Gastroesophageal sphincter (tissue), 3 donors: ENCODE measurements at regions not wholly inside any gene's neighbourhood (a gene's known extent, or its start where the extent isn't known, plus 50 kb on each side); places are given as distances from the start of the nearest gene placed in this dataset.

ENCODE experiments used
- CTCF ChIP-seq, 4 experiments: fragments of 200-600 bp in 2 of 4; fragments of 450-650 bp in 2 of 4; sonication (generic) in 1 of 4; IDR thresholded peaks; one replicate each; pipeline ENCODE4 v1.5.1; 2017 to 2019; ENCODE audit warnings: antibody characterized with exemption in 4 of 4, mild to moderate bottlenecking in 2 of 4, moderate library complexity in 2 of 4
- EP300 ChIP-seq: sonication (generic); formaldehyde crosslinking; IDR thresholded peaks from one replicate; pipeline ENCODE4 v1.6.1; 2017; ENCODE audit warnings: antibody characterized with exemption, mild to moderate bottlenecking
- POLR2A ChIP-seq, 2 donors: fragments of 450-650 bp; IDR thresholded peaks; one replicate each; pipeline ENCODE4 v1.6.1; 2017; ENCODE audit warnings: antibody characterized with exemption in 2 of 2, mild to moderate bottlenecking in 2 of 2, moderate library complexity in 1 of 2
- POLR2AphosphoS5 ChIP-seq: sonication (generic); formaldehyde crosslinking; IDR thresholded peaks from one replicate; pipeline ENCODE4 v1.6.1; 2017; ENCODE audit warnings: antibody characterized with exemption

GRCh38 chr12:79527473-79527872, 163.3 kb downstream of the PAWR start:
- no peak for TF ChIP-seq CTCF (IDR thresholded peaks at IDR 0.05)
- no peak for TF ChIP-seq POLR2AphosphoS5
- no peak for TF ChIP-seq POLR2A (IDR thresholded peaks at IDR 0.05)
- no peak for TF ChIP-seq EP300
